ACHN (cell line): ENCODE measurements at regions not wholly inside any gene's neighbourhood (a gene's known extent, or its start where the extent isn't known, plus 50 kb on each side); places are given as distances from the start of the nearest gene placed in this dataset.
A peak's percentile ranks its signal among the peaks of the same experiment; 100 is the strongest.

Experiments
- DNase-seq: peaks from one replicate; pipeline ENCODE4 v3.0.0-alpha.2; 2015
- in situ Hi-C: cut with HindIII; loops from 2 replicates; pipeline ENCODE4 v1.10.0; 2017; ENCODE audit warnings: low sequenced_read_pairs, low pct_ligation_motif_present, low pct_unique_long_range_greater_than_20kb

- no peak for DNase-seq
- in situ Hi-C loops, result no loop called here
Observed at GRCh38 chr14:101071493-101071906, 168.0 kb upstream of the RTL1 start.

- in situ Hi-C loops, result no loop called here
- no peak for DNase-seq
Observed at GRCh38 chr14:101072070-101072469, 168.5 kb upstream of the RTL1 start.

GRCh38 chr14:101072531-101072930 is 169.0 kb upstream of the RTL1 start:
- DNase-seq, result no peak
- in situ Hi-C loops, result no loop called here

DNA sequence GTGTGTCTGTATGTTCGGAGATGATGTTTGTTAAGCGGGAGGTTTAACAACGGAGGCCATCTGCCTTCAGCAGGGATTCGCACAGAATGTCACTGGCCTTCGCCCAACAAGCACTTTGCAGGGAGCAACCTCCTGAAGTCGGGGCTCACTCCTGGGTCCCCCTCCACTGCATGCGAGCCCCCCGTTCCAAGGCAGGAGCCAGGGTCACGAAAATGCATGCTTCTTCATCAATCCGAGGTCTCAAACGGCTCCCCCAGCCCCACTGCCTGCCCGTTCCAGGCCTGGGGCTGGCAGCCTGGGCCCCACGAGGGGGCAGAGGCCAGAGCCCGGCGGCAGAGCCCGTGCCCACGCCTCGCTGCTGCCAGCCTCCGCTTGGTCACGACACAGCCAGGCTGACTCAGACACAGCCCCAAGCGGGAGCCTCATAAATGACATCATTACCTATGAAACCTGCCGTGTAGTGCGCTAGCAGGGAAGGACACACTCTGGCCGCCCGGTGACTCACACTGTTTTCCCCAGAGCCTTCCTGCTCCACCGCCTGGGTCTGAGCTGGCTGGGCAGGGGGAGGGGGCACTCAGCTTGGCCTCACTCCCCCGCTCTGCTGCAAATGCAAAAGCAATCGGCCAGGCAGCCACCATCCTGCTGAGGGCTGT is 169.5 kb upstream of the RTL1 start:
- DNase-seq, result peak; percentile 95
- in situ Hi-C loops, result no loop called here

GRCh38 chr14:101073598-101073965 is 170.1 kb upstream of the RTL1 start:
- no peak for DNase-seq
- in situ Hi-C loops, result no loop called here

- in situ Hi-C loops, result no loop called here
- no peak for DNase-seq
Observed at GRCh38 chr14:101074196-101075024, 170.9 kb upstream of the RTL1 start.

GRCh38 chr14:101075025-101075800 is 171.7 kb upstream of the RTL1 start:
- in situ Hi-C loops, result no loop called here
- DNase-seq, result no peak

DNA sequence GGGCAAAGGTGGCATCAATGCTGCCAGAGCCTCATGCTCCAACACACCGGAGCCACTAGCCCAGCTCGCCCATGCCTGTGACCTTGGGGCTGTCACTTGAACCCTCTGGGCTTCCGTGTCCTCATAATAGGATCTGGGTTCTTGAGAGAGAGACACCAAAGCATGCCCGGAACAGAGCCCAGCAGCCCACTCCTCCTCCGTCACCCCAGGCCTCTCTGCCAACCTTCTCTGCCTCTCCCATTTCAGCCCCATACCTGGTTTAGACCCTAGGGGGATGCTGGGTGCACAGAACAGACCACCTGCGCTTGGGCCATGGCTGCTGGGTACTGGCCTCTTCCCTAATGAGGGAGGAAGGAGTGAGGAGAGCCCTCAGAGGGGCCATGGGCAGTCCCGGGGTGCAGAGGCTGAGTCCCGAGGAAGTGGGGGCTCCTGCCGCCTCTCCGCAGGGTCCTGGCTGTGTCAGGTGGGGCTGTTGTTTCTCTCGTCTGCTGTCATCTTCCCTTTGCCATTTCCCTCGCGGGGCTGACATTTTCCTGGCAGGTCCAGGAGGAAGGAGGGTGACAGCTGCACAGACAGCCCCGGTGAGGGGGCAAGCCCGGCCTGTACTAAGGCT is 172.4 kb upstream of the RTL1 start:
- in situ Hi-C loops, result no loop called here
- no peak for DNase-seq

- no peak for DNase-seq
- in situ Hi-C loops, result no loop called here
Observed at GRCh38 chr14:101076451-101077198, 173.1 kb upstream of the RTL1 start.

DNA sequence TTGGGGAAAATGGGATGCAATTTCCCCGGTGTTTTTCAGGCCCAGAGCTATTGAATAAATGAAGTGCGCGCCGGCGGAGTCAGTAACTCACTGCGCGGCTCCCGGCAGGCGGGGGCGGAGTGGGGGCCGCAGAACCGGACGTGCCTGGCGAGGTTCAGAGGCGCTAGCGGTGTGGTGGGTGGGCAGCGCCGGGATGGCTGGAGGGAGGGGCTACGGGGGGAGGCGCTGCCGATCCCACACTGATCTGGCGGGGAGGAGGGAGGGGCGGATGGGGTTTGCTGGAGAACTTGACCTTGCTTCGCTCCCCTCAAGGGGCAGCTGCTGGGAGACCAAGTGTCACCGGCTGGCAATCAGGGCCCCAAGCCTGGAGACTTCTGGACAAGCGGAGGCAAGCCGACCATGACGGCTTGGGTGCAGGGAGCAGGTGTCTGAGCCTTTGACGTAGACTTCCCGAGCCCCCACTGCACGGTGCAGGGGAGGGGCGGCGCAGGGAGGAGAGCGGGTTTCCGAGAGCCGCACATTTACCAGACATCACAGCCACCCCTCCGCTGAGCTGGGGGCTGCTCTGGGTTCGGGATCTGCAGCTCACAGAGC is 174.1 kb upstream of the RTL1 start:
- no peak for DNase-seq
- in situ Hi-C loops, result no loop called here

DNA sequence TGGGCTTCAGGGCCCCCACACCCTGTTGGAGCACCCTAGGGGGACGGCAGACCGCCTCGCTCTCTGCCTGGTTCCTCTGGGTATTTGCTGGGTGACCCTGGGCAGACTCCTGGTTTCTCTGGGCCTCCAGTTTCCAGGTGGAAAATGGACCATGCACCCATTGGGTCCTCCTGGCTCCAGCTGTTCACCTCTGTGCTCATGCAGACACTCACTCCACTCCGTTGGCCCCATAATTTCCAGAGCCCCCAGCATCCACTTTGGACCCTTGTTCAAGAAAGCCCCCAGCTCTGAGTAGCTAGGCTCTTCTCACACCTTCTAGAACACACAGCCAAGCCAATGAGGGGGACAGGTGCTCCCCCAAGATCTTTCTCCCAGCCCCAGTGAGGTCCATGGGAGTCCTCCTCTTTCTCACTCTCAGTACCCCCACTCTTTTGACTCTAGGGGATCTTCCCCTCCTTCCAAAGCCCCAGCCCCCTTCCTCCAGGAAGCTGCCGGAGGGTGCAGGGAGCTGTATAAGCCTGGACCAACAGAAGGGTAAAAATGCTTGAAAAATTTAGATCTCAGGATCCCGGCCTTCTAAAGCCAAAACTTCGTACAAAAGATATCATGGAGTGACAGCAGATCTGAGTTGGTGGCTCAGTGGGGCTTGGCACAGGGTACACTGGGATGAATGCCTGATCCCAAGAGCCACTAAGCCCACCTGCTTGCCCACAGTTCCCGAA is 174.8 kb upstream of the RTL1 start:
- no peak for DNase-seq
- in situ Hi-C loops, result no loop called here

DNA sequence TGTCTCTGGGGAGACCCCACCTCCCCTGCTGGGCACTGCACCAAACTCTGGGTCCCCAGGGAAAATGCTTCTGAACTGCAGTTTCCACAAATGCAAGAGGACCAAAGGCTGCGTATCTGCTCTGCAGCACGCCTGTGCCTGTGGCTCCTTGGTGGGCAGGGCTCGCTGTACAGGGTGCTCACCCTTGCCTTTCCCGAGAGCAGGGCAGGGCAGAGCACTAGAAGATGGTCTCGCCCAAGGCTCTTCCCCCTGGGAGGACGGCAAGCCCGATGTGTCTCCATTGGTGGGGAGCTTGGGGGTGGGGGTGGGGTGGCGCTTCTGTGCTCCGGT is 175.3 kb upstream of the RTL1 start:
- in situ Hi-C loops, result no loop called here

DNA sequence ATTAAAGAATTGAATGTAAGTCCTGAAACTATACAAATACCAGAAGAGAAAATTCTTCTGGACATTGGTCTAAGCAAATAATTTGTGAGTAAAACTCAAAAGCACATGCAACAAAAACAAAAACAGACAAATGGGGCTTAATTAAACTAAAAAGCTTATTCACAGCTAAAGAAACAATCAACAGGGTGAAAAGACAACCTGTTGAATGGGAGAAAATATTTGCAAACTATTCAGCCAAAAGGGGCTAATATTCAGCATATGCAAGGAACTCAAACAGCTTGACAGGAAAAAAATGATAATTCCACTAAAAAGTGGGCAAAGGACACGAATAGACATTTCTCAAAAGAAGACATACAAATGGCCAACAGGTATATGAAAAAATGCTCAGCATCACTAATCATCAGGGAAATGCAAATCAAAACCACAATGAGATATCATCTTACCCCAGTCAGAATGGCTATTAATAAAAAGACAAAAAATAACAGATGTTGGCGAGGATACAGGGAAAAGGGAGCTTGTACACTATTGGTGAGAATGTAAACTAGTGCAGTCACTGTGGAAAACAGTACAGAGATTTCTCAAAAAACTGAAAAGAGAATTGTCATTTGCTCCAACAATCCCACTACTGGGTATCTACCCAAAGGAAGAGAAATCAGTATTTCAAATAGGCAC is 177.5 kb upstream of the RTL1 start:
- in situ Hi-C loops, result no loop called here
- no peak for DNase-seq

More for the DNA sequence above, 175.3 kb upstream of the RTL1 start:
- no peak for DNase-seq

DNA sequence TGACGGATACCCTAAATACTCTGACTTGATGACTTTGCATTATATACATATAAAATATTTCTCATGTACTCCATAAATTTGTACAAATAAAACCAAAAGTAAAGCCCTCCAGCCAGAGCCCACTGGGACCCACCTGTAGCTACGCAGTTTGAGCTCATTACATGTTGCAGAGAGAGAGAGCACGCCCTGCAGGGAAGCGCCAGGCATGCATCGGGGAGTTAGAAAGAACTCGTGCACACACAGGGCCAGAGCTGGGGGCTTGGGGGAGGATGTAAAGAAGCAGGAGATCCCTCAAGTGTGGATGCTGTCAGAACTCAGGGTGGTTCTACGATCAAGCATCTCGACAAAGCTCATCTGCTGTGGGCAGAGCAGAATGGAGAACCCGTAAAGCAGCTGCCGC is 178.5 kb upstream of the RTL1 start:
- DNase-seq, result no peak
- in situ Hi-C loops, result no loop called here

- in situ Hi-C loops, result no loop called here
- DNase-seq, result no peak
Observed at GRCh38 chr14:101082436-101083384, 179.2 kb upstream of the RTL1 start.
